ENCODE measurements at regions not wholly inside any gene's neighbourhood (a gene's known extent, or its start where the extent isn't known, plus 50 kb on each side); places are given as distances from the start of the nearest gene placed in this dataset.

GRCh38 chr15:98398056-98398455 is 250.3 kb upstream of the IGF1R start:
- TF ChIP-seq CTCF (conservative IDR thresholded peaks at IDR 0.05 in 1 of 2, IDR thresholded peaks at IDR 0.05 in 1 of 2; ENCODE audit: low read depth in 1 of 2, low read length in 2 of 2) (no peak), EZH2 (IDR thresholded peaks at IDR 0.05; ENCODE audit: low read length, missing control alignments) (no peak)
